Transverse colon (tissue), 4 donors: ENCODE measurements at regions not wholly inside any gene's neighbourhood (a gene's known extent, or its start where the extent isn't known, plus 50 kb on each side); places are given as distances from the start of the nearest gene placed in this dataset.

Source experiments
- DNase-seq: peaks from one replicate; pipeline ENCODE4 v3.0.0-alpha.2; 2019
- H3K27ac ChIP-seq, 4 donors: fragments of 200-600 bp; sonication (generic); 2 replicates each; pipeline ENCODE4 v1.5.1; 2016 to 2018; ENCODE audit warnings: inconsistent platforms in 4 of 4
- H3K27me3 ChIP-seq: fragments of 200-600 bp; sonication (generic); 2 replicates; pipeline ENCODE4 v1.5.1; 2017; ENCODE audit warnings: inconsistent platforms
- H3K36me3 ChIP-seq, 4 donors: fragments of 200-600 bp; sonication (generic); 2 replicates each; pipeline ENCODE4 v1.5.1; 2017 to 2019; ENCODE audit warnings: inconsistent platforms in 4 of 4
- H3K4me1 ChIP-seq, 4 donors: fragments of 200-600 bp; sonication (generic); 2 replicates each; pipeline ENCODE4 v1.5.1; 2017 to 2020; ENCODE audit warnings: inconsistent platforms in 4 of 4
- H3K4me3 ChIP-seq, 4 donors: fragments of 200-600 bp; sonication (generic); 1 replicate in 1 of 4; 2 replicates in 3 of 4; pipeline versions ENCODE4 v1.5.1 to v1.6.1; 2017 to 2019; ENCODE audit warnings: inconsistent platforms in 4 of 4
- H3K9me3 ChIP-seq, 2 donors: fragments of 200-600 bp; sonication (generic); 2 replicates each; pipeline ENCODE4 v1.5.1; 2017 to 2019; ENCODE audit warnings: inconsistent platforms in 2 of 2
- CTCF ChIP-seq, 5 experiments: fragments of 200-600 bp in 3 of 5; fragments of 450-650 bp in 2 of 5; sonication (generic) in 3 of 5; IDR thresholded peaks; 1 replicate in 2 of 5; 2 replicates in 3 of 5; pipeline ENCODE4 v1.5.1; 2016 to 2017; ENCODE audit warnings: antibody characterized with exemption in 5 of 5, inconsistent platforms in 3 of 5, mild to moderate bottlenecking in 2 of 5, moderate library complexity in 1 of 5
- EP300 ChIP-seq: sonication (generic); formaldehyde crosslinking; IDR thresholded peaks from one replicate; pipeline ENCODE4 v1.6.1; 2017; ENCODE audit warnings: antibody characterized with exemption, low read depth
- POLR2A ChIP-seq: fragments of 450-650 bp; IDR thresholded peaks from one replicate; pipeline ENCODE4 v1.6.1; 2016; ENCODE audit warnings: antibody characterized with exemption, mild to moderate bottlenecking, moderate library complexity
- POLR2AphosphoS5 ChIP-seq, 3 donors: sonication (generic); formaldehyde crosslinking; IDR thresholded peaks; one replicate each; pipeline ENCODE4 v1.6.1; 2016; ENCODE audit warnings: antibody characterized with exemption in 3 of 3
- WGBS, 2 donors: methylation state at CpG; one replicate each; pipeline ENCODE4 v1.1.5; 2018; ENCODE audit warnings: low coverage in 1 of 2; 5-methylcytosine and 5-hydroxymethylcytosine counted together
- in situ Hi-C, 4 donors: fragments of 200-750 bp; cut with MboI; loops; one replicate each; pipeline versions ENCODE4 v1.15.0 to v1.15.1; 2017; ENCODE audit warnings: low sequenced_read_pairs in 3 of 4, low pct_ligation_motif_present in 1 of 4, low pct_unique_long_range_greater_than_20kb in 1 of 4
- intact Hi-C: fragments of 100-400 bp; cut with DNase I; formaldehyde crosslinking; loops from one replicate; pipeline ENCODE4 v1.15.1; 2023; ENCODE audit warnings: low total_unique reads

- WGBS, 2 donors = 86 to 95% methylated on average over 3 of the region's 3 CpGs
- H3K27me3 ChIP-seq = no peaks in the 10 kb centered on the region
- no peaks in the 10 kb centered on the region for H3K4me1 ChIP-seq
- intact Hi-C loops = no loop called here
- H3K27ac ChIP-seq = no peak overlapping the region
- in situ Hi-C loops = loop anchor here (25.0 kb wide), 3 partner anchors 554 to 879 kb away; no protein-coding TSS in a partner anchor
- H3K4me3 ChIP-seq = no peak overlapping the region
- TF ChIP-seq POLR2AphosphoS5 (IDR thresholded peaks at IDR 0.05) (no peak), EP300 (no peak), CTCF (IDR thresholded peaks at IDR 0.05) (no peak), POLR2A (no peak)
- DNase-seq = no peak
- H3K36me3 ChIP-seq = no peaks in the 10 kb centered on the region
- peaks cover 7% of the 10 kb centered on the region in 2 donors for H3K9me3 ChIP-seq
These were observed 128.5 kb downstream of the PROX1 start for GRCh38 chr1:214116258-214116657.

- Histone ChIP-seq H3K36me3 (no peaks in the 10 kb centered on the region), H3K27me3 (no peaks in the 10 kb centered on the region), H3K27ac (no peak overlapping the region), H3K4me1 (no peaks in the 10 kb centered on the region), H3K4me3 (no peak overlapping the region), H3K9me3 (peaks cover 7% of the 10 kb centered on the region in 2 donors)
- intact Hi-C loops (no loop called here), in situ Hi-C loops (loop anchor here (25.0 kb wide), 3 partner anchors 555 to 880 kb away; no protein-coding TSS in a partner anchor)
- TF ChIP-seq POLR2AphosphoS5 (IDR thresholded peaks at IDR 0.05) = no peak
- TF ChIP-seq CTCF (IDR thresholded peaks at IDR 0.05) = no peak
- no peak for TF ChIP-seq POLR2A
- TF ChIP-seq EP300 = no peak
- DNase-seq = no peak
- 85% methylated on average over 2 of the region's 2 CpGs; no CpG with 5 or more reads in 1 of the 2 donors for WGBS, 2 donors
These were observed 130.0 kb downstream of the PROX1 start for GRCh38 chr1:214117780-214118179.

GRCh38 chr1:214120191-214120590, 132.4 kb downstream of the PROX1 start:
- intact Hi-C loops = no loop called here
- no peak overlapping the region for H3K27ac ChIP-seq
- no peak for DNase-seq
- H3K27me3 ChIP-seq = no peaks in the 10 kb centered on the region
- H3K36me3 ChIP-seq = no peaks in the 10 kb centered on the region
- 62 to 77% methylated on average over 4 of the region's 4 CpGs for WGBS, 2 donors
- no peak for TF ChIP-seq POLR2AphosphoS5 (IDR thresholded peaks at IDR 0.05)
- no peak for TF ChIP-seq EP300
- no peak for TF ChIP-seq CTCF (IDR thresholded peaks at IDR 0.05)
- no peak for TF ChIP-seq POLR2A
- H3K9me3 ChIP-seq = peaks cover 7% of the 10 kb centered on the region in 2 donors
- in situ Hi-C loops = loop anchor here (10.0 to 25.0 kb wide), 4 partner anchors 558 to 883 kb away; no protein-coding TSS in a partner anchor
- H3K4me1 ChIP-seq = peaks cover 0 to 3% (median 0%) of the 10 kb centered on the region in 4 donors
- H3K4me3 ChIP-seq = no peak overlapping the region

GRCh38 chr1:214120951-214121350, 133.2 kb downstream of the PROX1 start:
- intact Hi-C loops = no loop called here
- no peaks in the 10 kb centered on the region for H3K36me3 ChIP-seq
- no peak for DNase-seq
- TF ChIP-seq POLR2A = no peak
- TF ChIP-seq POLR2AphosphoS5 (IDR thresholded peaks at IDR 0.05) = no peak
- TF ChIP-seq EP300 = no peak
- no peak for TF ChIP-seq CTCF (IDR thresholded peaks at IDR 0.05)
- WGBS, 2 donors = 71 to 78% methylated on average over 5 to 6 of the region's 6 CpGs
- H3K9me3 ChIP-seq = peaks cover 7% of the 10 kb centered on the region in 2 donors
- no peak overlapping the region for H3K27ac ChIP-seq
- in situ Hi-C loops = loop anchor here (10.0 to 25.0 kb wide), 4 partner anchors 559 to 884 kb away; no protein-coding TSS in a partner anchor
- H3K27me3 ChIP-seq = no peaks in the 10 kb centered on the region
- H3K4me1 ChIP-seq = peaks cover 0 to 3% (median 0%) of the 10 kb centered on the region in 4 donors
- no peak overlapping the region for H3K4me3 ChIP-seq
